ENCODE measurements at regions not wholly inside any gene's neighbourhood (a gene's known extent, or its start where the extent isn't known, plus 50 kb on each side); places are given as distances from the start of the nearest gene placed in this dataset.

GRCh38 chr3:22439626-22440025 is 688.6 kb upstream of the ZNF385D start:
- no peak overlapping the region for H3K23ac ChIP-seq (ENCODE audit: insufficient read length)
- H2AK5ac ChIP-seq (ENCODE audit: low read depth, low read length), result no peak overlapping the region
- CTCF ChIA-PET (ENCODE audit: partially characterized antibody), result interaction anchor here (0.6 to 1.7 kb wide), 6 partner anchors 10 to 333 kb away, joined by 3 to 5 read pairs (median 3); no protein-coding TSS in a partner anchor
- POLR2A ChIA-PET (ENCODE audit: partially characterized antibody), result no interaction called here
- no peaks in the 10 kb centered on the region for H3K9me3 ChIP-seq (ENCODE audit: insufficient read depth in 2 of 2, low read depth in 1 of 2, low read length in 1 of 2)
- H2AFZ ChIP-seq (ENCODE audit: low read length), result no peak overlapping the region
- H3K4me2 ChIP-seq (ENCODE audit: insufficient read depth in 1 of 2, low read depth in 2 of 2, low read length in 2 of 2), result no peak overlapping the region
- no peak overlapping the region for H2BK20ac ChIP-seq (ENCODE audit: low read length)
- no peaks in the 10 kb centered on the region for H3K79me2 ChIP-seq (ENCODE audit: control insufficient read depth in 1 of 2, insufficient read depth in 2 of 2, low read length in 2 of 2)
- H4K5ac ChIP-seq (ENCODE audit: insufficient read length, low read depth, low read length), result no peak overlapping the region
- H3K18ac ChIP-seq (ENCODE audit: extremely low read depth, low read length), result no peak overlapping the region
- no peak overlapping the region for H3K27ac ChIP-seq (ENCODE audit: low read depth, low read length)
- no peak overlapping the region for H3K4me3 ChIP-seq (ENCODE audit: extremely low read depth in 1 of 4, insufficient read depth in 2 of 4, low read depth in 3 of 4, low read length in 4 of 4)
- H3K14ac ChIP-seq (ENCODE audit: insufficient read length), result no peak overlapping the region
- no peak overlapping the region for H3K56ac ChIP-seq (replicated peaks; ENCODE audit: insufficient read length, low read depth, low read length)
- no peaks in the 10 kb centered on the region for H3K4me1 ChIP-seq (replicated peaks in 1 of 4; ENCODE audit: control insufficient read depth in 3 of 4, insufficient read depth in 4 of 4, low read length in 3 of 4)
- DNase-seq (ENCODE audit: low read depth in 1 of 2, low spot score in 2 of 2) (no peak), FAIRE-seq (no peak)
- H4K20me1 ChIP-seq (replicated peaks in 1 of 2; ENCODE audit: control insufficient read depth in 1 of 2, insufficient read depth in 2 of 2, low read length in 2 of 2), result no peaks in the 10 kb centered on the region
- no peak overlapping the region for H3K4ac ChIP-seq (replicated peaks; ENCODE audit: insufficient read length, low read depth, low read length)
- no peak overlapping the region for H2BK12ac ChIP-seq (ENCODE audit: low read depth, low read length)
- no peaks in the 10 kb centered on the region for H3K23me2 ChIP-seq (ENCODE audit: low read depth, low read length)
- no peaks in the 10 kb centered on the region for H3K79me1 ChIP-seq (ENCODE audit: low read depth, low read length)
- no peak overlapping the region for H2BK15ac ChIP-seq (ENCODE audit: low read length)
- H2BK5ac ChIP-seq (ENCODE audit: low read depth, low read length), result no peak overlapping the region
- no peak overlapping the region for H4K8ac ChIP-seq (ENCODE audit: extremely low read depth, insufficient read depth, low read length)
- H3K27me3 ChIP-seq (replicated peaks in 1 of 4; ENCODE audit: control insufficient read depth in 3 of 4, extremely low read depth in 1 of 4, insufficient read depth in 3 of 4, low read length in 3 of 4), result no peaks in the 10 kb centered on the region
- no peak overlapping the region for H4K91ac ChIP-seq (replicated peaks; ENCODE audit: insufficient read length, low read length)
- H2BK120ac ChIP-seq (replicated peaks; ENCODE audit: low read depth, low read length), result no peak overlapping the region
- no peak overlapping the region for H3K9ac ChIP-seq (replicated peaks in 1 of 4; ENCODE audit: extremely low read depth in 1 of 4, low read depth in 3 of 4, low read length in 3 of 4)
- 91% methylated on average over 4 of the region's 4 CpGs; no CpG with 5 or more reads in 1 of the 2 experiments for WGBS, 2 experiments (ENCODE audit: extremely low coverage in 1 of 2, insufficient coverage in 1 of 2, insufficient read length in 1 of 2, insufficient replicate concordance in 2 of 2, low coverage in 1 of 2, low lambda C conversion rate in 2 of 2, missing lambda C conversion rate in 1 of 2)
- no peaks in the 10 kb centered on the region for H3K36me3 ChIP-seq (ENCODE audit: control insufficient read depth in 2 of 4, insufficient read depth in 4 of 4, low read length in 3 of 4)
- TF ChIP-seq KDM1A (IDR thresholded peaks at IDR 0.05; ENCODE audit: borderline replicate concordance, low read length) (no peak), MAX (IDR thresholded peaks at IDR 0.05) (no peak), E2F6 (IDR thresholded peaks at IDR 0.05) (no peak), POLR2A (IDR thresholded peaks at IDR 0.05; ENCODE audit: control extremely low read depth in 1 of 2, low read depth in 2 of 2, low read length in 2 of 2) (no peak)

All from H1 (cell line).